ENCODE measurements at regions not wholly inside any gene's neighbourhood (a gene's known extent, or its start where the extent isn't known, plus 50 kb on each side); places are given as distances from the start of the nearest gene placed in this dataset.

- no peak for TF ChIP-seq GLI4 (tag by site-specific recombination; IDR thresholded peaks at IDR 0.05)
- TF ChIP-seq ZNF155 (tag by site-specific recombination; IDR thresholded peaks at IDR 0.05): no peak
- TF ChIP-seq ZFP41 (tag by site-specific recombination; IDR thresholded peaks at IDR 0.05; ENCODE audit: borderline replicate concordance): no peak
- no peak for TF ChIP-seq CTCF (tag by site-specific recombination; IDR thresholded peaks at IDR 0.05)
- no peak for TF ChIP-seq YY1 (tag by site-specific recombination; IDR thresholded peaks at IDR 0.05)
- TF ChIP-seq ZNF639 (tag by site-specific recombination; IDR thresholded peaks at IDR 0.05): no peak
- TF ChIP-seq ZNF76 (tag by site-specific recombination; IDR thresholded peaks at IDR 0.05; ENCODE audit: borderline replicate concordance, low read depth): no peak
- TF ChIP-seq ZNF704 (tag by site-specific recombination; IDR thresholded peaks at IDR 0.05): no peak
- no peak for TF ChIP-seq REST (tag by site-specific recombination; IDR thresholded peaks at IDR 0.05)
- TF ChIP-seq ZNF362 (tag by site-specific recombination; IDR thresholded peaks at IDR 0.05): no peak
- TF ChIP-seq ZNF174 (tag by site-specific recombination; IDR thresholded peaks at IDR 0.05): no peak
Measured at GRCh38 chr13:83229574-83230305, 652.5 kb downstream of the SLITRK1 start.
